ENCODE measurements at regions not wholly inside any gene's neighbourhood (a gene's known extent, or its start where the extent isn't known, plus 50 kb on each side); places are given as distances from the start of the nearest gene placed in this dataset.

DNA sequence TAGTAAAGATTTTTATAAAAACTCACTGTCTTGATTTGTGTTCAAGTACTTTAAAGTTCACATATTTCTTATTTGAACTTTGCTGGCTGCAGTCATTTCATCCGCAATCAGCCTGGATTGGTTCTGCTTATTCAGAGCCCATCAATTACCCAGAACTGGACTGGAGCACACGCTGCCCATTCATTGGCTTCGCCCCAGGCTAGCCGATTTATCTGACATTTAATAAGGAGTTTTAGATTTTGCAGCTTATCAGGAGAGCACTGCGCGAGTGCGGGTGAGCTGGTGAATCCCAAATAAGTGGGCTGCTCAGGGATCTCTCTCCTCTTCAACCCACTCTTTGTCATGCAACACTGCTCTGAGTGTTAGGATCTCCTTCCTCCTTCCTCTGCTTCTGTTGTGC, 166.0 kb upstream of the GPR26 start:
- Histone ChIP-seq H3K9me3 (no peaks in the 10 kb centered on the region), H3K4me1 (replicated peaks) (no peaks in the 10 kb centered on the region), H3K27ac (no peak overlapping the region), H3K4me3 (no peak overlapping the region), H3K27me3 (replicated peaks; ENCODE audit: insufficient read depth) (no peaks in the 10 kb centered on the region), H3K36me3 (no peaks in the 10 kb centered on the region)
- 75% methylated on average over 7 of the region's 7 CpGs for WGBS
- intact Hi-C loops (cut with DNase I), result no loop called here
- TF ChIP-seq, protein P1, sequence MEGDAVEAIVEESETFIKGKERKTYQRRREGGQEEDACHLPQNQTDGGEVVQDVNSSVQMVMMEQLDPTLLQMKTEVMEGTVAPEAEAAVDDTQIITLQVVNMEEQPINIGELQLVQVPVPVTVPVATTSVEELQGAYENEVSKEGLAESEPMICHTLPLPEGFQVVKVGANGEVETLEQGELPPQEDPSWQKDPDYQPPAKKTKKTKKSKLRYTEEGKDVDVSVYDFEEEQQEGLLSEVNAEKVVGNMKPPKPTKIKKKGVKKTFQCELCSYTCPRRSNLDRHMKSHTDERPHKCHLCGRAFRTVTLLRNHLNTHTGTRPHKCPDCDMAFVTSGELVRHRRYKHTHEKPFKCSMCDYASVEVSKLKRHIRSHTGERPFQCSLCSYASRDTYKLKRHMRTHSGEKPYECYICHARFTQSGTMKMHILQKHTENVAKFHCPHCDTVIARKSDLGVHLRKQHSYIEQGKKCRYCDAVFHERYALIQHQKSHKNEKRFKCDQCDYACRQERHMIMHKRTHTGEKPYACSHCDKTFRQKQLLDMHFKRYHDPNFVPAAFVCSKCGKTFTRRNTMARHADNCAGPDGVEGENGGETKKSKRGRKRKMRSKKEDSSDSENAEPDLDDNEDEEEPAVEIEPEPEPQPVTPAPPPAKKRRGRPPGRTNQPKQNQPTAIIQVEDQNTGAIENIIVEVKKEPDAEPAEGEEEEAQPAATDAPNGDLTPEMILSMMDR (IDR thresholded peaks at IDR 0.05), result no peak
- TF ChIP-seq POLR2AphosphoS5 (IDR thresholded peaks at IDR 0.05), result no peak
- TF ChIP-seq POLR2A (IDR thresholded peaks at IDR 0.05), result no peak
- DNase-seq (ENCODE audit: low spot score), result no peak

DNA sequence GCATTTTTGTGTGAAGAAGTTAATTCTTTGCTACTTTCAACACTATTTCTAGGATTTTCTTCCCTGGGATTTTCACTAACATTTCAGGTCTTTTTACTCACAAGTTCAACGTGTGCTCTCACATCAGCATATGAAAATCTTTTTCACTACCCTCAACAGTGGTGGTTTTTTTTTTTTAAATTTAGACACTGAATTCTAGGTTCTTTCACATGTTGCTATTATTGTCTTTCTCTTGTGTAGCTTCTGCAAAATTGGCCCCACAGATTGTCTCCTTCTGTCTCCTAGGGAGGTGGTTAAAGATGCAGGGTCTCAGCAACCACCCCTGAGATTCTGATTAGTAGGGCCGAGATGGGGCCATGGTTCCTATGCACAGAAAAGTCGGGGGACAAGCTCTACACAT, 165.0 kb upstream of the GPR26 start:
- Histone ChIP-seq H3K9me3 (no peaks in the 10 kb centered on the region), H3K27me3 (replicated peaks; ENCODE audit: insufficient read depth) (no peaks in the 10 kb centered on the region), H3K27ac (no peak overlapping the region), H3K36me3 (no peaks in the 10 kb centered on the region), H3K4me3 (no peak overlapping the region), H3K4me1 (replicated peaks) (no peaks in the 10 kb centered on the region)
- intact Hi-C loops (cut with DNase I), result no loop called here
- no peak for DNase-seq (ENCODE audit: low spot score)
- WGBS, result 95% methylated on average over 3 of the region's 3 CpGs
- TF ChIP-seq, protein P1 (IDR thresholded peaks at IDR 0.05), result no peak
- TF ChIP-seq POLR2A (IDR thresholded peaks at IDR 0.05) (no peak), POLR2AphosphoS5 (IDR thresholded peaks at IDR 0.05) (no peak)

DNA sequence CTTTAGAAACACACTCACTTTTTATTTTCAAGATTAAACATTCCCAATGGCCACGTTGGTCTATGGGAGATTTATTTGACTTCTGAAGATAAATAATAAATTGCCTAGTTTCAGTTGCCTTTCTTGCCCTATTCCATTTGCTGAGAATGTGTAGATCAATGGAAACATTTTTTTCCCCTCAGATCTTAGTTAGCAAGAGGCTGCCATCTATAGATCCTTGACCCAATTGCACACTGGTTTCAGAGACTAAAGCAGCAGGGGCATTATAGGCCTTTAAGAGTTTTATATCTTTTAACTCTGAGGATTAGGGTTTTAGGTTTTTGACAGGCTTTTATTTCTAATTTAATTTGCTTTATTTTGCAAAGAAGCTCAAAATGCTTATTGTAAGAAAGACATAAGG, 163.2 kb upstream of the GPR26 start:
- H3K4me1 ChIP-seq (replicated peaks), result no peaks in the 10 kb centered on the region
- H3K4me3 ChIP-seq, result no peak overlapping the region
- intact Hi-C loops (cut with DNase I), result no loop called here
- WGBS, result 60% methylated on average over 1 of the region's 1 CpG
- H3K27ac ChIP-seq, result no peak overlapping the region
- H3K27me3 ChIP-seq (replicated peaks; ENCODE audit: insufficient read depth), result no peaks in the 10 kb centered on the region
- no peaks in the 10 kb centered on the region for H3K36me3 ChIP-seq
- TF ChIP-seq POLR2AphosphoS5 (IDR thresholded peaks at IDR 0.05), result no peak
- no peak for TF ChIP-seq POLR2A (IDR thresholded peaks at IDR 0.05)
- TF ChIP-seq, protein P1 (IDR thresholded peaks at IDR 0.05), result no peak
- DNase-seq (ENCODE audit: low spot score), result no peak
- H3K9me3 ChIP-seq, result no peaks in the 10 kb centered on the region

DNA sequence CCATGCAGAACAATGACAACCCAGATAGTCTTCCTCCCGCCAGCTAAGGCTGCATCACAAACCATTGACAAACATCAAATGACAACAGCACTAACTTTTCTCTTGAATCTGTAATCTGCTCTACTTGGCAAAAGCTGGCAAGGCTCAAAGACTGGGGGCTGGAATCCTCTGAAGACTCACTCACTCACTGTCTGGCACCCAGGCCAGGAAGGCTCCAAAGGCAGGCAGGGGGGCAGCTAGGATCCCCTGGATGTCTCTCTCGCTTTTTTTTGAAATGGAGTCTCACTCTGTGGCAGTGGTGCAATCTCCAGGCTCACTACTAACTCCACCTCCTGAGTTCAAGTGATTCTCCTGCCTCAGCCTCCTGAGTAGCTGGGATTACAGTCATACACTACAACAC, 159.7 kb upstream of the GPR26 start:
- Histone ChIP-seq H3K36me3 (no peaks in the 10 kb centered on the region), H3K27me3 (replicated peaks; ENCODE audit: insufficient read depth) (no peaks in the 10 kb centered on the region), H3K4me3 (no peak overlapping the region), H3K9me3 (no peaks in the 10 kb centered on the region), H3K27ac (no peak overlapping the region), H3K4me1 (replicated peaks) (no peaks in the 10 kb centered on the region)
- DNase-seq (ENCODE audit: low spot score), result no peak
- TF ChIP-seq POLR2A (IDR thresholded peaks at IDR 0.05), result no peak
- no peak for TF ChIP-seq POLR2AphosphoS5 (IDR thresholded peaks at IDR 0.05)
- TF ChIP-seq, protein P1 (IDR thresholded peaks at IDR 0.05), result no peak
- intact Hi-C loops (cut with DNase I), result no loop called here
- WGBS, result 92% methylated on average over 2 of the region's 2 CpGs

DNA sequence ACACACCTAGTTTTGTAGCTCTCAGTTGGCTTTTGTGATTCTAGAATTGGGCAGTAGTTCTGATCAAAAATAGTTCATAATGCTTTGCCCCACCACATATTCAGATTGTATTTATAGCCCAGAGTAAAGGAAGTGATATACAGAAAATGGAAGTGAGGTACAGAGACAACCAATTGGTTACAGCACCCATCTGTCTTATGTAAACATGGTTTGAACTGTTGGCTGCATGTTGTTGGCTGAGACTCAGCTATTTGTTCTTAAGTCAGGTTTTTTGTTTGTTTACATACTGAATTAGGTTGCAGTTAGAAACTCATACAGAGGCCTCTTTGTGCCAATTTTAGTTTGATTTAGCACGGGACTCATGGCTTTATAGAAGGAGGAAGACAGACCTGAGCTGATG, 158.9 kb upstream of the GPR26 start:
- H3K4me1 ChIP-seq (replicated peaks), result no peaks in the 10 kb centered on the region
- WGBS, result 24% methylated on average over 1 of the region's 1 CpG
- H3K36me3 ChIP-seq, result no peaks in the 10 kb centered on the region
- TF ChIP-seq POLR2AphosphoS5 (IDR thresholded peaks at IDR 0.05), result peak; percentile 35
- TF ChIP-seq, protein P1 (IDR thresholded peaks at IDR 0.05), result no peak
- TF ChIP-seq POLR2A (IDR thresholded peaks at IDR 0.05), result no peak
- H3K4me3 ChIP-seq, result no peak overlapping the region
- no peak overlapping the region for H3K27ac ChIP-seq
- no peaks in the 10 kb centered on the region for H3K9me3 ChIP-seq
- intact Hi-C loops (cut with DNase I), result no loop called here
- no peaks in the 10 kb centered on the region for H3K27me3 ChIP-seq (replicated peaks; ENCODE audit: insufficient read depth)
- DNase-seq (ENCODE audit: low spot score), result no peak
